GM18520 (cell line): ENCODE measurements at regions not wholly inside any gene's neighbourhood (a gene's known extent, or its start where the extent isn't known, plus 50 kb on each side); places are given as distances from the start of the nearest gene placed in this dataset.

Source experiments
- ATAC-seq: cut with Tn5 transposase; IDR thresholded peaks from one replicate; pipeline ENCODE4 v1.9.1; 2021; ENCODE audit not compliant: unreplicated experiment

DNA sequence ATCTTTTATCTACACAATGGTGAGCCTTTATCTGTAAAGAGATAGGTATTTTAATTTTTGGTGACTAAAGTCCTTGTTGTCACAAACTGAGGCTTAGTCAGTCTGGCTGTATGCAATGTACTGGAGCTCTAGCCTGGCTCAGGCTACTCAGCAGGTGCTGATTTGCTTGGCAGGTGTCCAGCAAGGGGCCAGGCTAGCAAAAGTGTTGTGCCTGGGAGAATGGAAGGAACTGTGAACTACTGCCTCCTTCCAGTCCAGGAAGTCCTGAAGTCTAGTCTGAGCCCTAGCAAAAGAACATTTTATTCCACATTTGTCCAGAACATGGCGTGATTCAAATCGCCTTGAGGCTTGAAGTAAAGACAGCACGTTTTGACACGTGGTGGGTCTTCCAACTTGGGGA, 260.5 kb downstream of the CCDC85A start:
- no peak for ATAC-seq

DNA sequence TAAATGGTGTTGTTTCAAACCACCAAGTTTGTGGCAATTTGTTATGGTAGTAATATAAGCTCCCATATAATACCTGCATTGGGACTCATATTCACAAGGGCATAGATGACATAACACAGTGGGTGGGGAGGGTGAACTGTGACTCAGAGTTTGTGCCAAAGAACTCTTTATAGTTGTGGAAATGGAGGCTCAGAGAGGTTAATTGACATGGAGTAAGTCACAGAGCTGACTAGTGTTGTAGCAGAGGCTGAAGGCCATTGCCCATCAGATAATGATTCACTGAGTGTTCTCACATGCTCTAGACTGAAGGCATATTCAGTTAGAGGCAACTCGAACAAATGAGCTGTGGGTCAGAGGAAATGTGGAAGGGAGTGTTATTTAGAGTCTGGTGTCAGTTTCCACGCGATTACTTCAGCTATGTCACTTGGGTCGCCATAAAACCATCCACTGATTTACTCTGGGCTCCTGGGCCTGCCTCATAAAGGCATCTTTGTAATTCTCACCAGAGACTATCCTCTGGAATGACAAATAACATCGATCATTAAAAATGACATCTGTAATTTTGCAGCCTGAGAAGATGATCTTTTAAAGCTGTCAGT, 264.7 kb downstream of the CCDC85A start:
- ATAC-seq = no peak

DNA sequence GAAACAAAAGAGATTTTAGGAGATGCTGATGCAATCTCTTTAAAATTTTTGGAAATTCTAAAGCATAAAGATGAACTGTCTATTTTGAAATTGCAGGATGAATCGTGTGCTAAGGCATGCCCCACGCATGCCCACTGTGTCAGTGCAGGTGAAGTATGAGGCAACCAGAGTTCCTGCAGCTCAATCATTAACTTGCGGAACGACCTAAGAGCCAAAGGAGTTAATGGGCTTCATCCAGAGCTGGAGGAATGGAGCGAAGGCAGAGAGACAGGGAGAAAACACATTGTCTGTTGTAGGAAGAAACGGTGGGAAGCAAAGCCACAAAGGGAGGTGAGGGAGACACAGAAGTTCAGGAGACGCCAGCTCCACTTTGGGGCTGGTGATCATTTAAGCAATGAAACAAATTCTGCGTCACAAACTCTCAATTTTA, 265.2 kb downstream of the CCDC85A start:
- ATAC-seq = no peak

DNA sequence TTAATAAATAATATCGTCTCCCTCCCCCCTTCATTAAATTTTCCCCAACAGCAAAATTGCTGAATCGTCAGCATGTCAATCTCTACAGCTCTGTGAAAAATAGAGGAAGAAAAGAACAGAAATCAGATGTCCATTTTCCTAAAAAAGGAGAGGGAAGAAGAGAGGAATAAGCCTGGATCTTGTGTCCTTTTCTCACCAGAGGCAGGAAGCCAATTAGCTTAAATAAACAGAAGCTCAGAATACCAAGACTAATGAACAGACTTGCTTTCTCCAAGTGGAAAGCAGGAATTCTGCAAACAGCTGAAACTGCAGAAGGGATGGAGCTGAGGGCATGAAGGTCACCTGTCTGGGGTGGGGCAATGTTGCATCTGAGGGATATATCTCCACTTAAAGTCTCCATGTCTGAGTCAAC, 265.7 kb downstream of the CCDC85A start:
- no peak for ATAC-seq

DNA sequence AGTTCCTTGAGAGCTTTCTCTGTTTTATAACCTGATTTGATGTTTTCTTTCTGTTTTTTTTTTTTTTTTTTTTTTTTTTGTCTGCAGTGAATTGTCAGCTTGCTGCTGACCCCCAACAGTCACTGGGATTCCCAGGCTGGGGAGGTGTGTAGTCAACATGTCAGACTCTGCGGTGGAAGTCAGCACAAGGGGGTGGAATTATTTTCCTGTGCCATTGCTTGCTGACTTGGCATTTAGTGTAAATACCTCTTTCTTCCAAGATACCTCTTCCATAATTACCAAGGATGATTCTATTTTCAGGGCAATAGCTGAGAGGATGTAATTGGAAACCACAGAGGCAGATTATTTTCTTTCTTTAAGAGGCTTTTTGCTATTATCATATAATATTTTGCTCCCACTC, 266.3 kb downstream of the CCDC85A start:
- no peak for ATAC-seq

DNA sequence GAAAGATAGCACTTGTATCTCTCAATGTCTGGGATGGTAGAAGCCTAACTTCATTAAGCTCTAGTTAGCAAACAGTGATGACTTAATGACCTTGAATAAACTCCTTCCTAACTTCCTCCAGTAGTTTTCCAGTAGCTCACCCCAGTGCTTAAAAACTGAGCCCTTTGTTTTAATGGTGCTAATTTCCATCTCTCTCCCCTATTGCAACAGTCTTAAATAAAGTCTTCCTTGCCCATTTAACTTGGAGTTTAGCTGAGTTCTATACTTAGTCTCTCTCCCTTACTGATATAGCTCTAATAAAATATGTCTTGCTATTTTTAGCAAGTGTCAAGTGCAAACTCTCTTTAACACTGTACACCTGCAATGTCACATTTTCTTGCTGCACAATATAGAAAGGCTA, 267.0 kb downstream of the CCDC85A start:
- ATAC-seq = no peak

DNA sequence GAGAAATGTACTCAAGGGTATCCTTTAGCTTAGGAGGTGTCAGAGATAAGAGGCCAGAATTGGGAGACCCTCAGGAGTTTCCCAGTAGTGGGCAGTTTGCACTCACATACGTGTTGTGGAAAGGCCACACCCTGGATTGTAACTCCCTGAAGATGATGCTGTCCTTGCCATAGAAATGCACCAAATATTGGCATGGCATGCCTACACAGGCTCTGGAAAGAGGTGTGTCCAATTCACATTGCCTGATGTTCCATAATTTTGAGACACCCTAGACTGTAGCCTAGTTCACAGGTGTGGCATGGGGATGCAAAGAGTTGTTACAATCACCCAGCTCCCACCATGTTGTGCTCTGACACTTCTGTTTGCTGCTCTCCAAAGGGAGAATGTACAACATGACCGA, 271.9 kb downstream of the CCDC85A start:
- no peak for ATAC-seq

DNA sequence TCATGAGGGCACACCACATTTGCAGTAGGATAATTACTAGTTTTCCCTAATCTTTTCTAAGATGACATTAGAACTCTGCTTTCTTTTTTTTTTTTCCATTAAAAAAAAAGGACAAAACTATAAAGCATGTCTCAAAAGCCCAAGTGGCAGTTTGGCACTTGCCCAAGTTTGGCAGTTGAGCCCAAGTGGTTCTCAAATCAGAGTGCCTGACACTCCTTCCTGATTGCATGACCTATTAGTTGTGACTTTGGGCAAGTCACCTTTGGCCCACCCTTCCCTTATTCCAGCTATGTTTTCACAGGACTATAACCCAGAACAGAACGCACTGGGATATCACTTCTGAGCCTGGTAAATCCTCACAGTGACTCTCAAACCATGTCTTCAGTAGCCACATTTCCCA, 273.0 kb downstream of the CCDC85A start:
- no peak for ATAC-seq

DNA sequence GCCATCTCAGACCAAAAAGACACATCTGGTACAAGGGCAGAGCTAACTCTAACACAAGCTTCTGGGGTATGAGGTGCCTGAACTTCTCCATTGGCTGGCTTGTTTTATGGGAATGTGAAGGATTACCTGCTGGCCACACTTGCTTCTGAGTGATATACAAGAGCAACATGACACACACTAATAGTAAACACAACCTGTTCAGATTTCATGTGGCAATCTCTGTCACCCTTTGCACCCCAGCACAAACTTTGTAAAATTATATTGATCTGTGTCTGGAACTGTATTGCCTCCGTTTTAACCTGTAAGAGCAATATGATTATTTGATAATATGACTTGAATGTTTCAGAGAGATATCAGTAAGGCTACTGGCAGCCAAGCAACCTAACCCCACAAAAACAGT, 276.7 kb downstream of the CCDC85A start:
- no peak for ATAC-seq

DNA sequence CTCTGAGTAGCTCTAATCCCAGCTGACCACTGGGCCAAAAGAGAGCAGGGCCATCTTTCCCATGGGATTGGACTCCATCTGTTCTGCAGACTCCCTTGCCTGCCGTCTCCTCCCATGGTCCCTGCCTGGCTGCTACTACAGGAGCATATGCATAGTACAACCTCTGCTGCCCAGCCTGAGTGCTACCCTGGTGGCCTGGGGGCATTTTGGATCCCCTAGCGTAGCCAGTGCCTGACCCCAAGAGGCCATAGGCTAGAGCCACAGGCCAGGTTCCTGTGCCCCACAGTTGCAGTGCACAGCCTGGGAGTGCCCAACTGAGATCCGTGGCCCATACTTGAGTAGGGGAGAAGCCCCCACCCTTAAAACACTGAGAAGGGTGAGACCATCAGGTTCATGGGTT, 280.3 kb downstream of the CCDC85A start:
- no peak for ATAC-seq

DNA sequence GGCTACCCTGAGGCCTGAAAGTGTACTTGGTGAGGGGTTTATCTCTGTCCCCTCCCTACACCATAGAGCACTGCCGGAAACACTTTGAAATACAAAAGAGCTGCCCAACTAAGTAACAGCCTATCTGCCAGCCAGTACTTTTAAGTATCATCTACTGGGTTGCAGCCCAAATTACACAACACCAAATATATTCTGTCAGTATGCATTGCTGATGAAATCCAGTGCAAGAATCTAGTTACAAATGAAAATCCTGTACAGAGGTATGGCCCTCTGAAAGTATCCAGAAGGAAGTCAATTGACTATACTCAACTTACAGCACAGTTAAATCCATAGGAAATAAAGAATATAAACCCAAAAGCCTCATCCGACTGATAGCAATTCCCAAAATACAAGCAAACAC, 280.8 kb downstream of the CCDC85A start:
- ATAC-seq = no peak

DNA sequence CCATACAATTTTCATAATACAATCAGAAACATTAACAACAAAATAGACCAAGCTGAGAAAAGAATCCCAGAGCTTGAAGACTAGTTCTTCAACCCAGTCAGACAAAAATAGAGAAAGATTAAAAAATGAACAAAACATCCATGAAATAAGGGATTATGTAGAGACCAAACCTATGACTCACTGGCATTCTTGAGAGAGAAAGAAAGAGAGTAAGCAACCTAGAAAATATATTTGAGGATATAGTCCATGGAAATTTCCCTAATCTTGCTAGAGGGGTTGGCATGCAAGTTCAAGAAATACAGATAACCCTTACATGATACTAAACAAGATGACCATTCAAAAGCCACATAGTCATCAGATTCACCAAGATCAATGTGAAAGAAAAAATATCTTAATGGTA, 281.7 kb downstream of the CCDC85A start:
- no peak for ATAC-seq

DNA sequence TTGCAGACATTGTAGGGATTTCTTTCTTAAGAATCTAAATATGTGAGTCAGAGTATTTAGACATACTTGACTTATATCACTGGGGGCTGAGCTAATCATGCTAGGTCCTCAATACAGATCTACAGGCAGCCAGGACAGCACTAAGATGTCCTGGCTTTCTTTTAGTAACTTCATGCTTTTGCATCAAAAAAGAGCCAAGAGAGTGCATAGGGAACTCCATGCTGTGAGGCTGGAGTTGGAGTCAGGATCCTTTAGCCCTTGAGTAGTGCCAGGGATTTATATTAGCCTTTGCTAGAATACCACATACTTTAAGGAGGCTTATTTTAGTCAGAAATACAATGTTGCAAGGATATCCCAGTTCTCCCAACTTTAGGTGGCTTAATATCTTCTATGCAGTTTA, 289.7 kb downstream of the CCDC85A start:
- no peak for ATAC-seq

DNA sequence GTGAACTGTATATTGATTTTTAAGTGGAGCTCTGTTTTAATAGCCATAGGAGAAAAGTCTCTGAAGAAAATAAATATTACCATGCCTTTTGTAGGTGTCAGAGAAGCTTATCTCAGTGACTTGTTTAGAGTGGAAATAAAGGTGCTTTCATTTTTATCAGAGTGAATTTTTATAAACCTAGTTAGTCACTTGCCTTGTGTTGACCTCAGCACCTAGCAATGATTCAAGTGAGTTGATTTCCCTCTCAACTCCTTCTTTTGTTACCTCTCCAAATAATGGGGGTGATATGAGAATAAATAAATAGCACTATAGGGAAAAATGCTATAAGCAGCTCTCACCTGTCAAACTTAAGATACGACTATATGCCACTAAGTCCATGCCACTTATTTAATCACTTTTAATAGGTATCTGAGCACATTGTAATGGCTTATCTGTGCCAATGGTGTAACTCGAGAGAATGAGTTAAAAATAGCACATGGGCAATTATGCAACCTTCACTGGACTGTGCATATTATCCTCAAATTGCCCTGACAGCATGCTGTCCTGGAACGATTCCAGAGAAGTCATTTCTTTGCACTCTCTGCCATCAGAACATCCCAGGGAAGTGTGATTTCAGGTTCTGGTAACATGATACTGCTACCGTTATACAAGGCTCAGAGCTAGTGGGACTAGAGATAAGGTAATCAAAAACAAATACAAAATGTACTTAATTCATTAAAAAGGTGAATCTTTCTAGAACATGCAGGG, 290.8 kb downstream of the CCDC85A start:
- no peak for ATAC-seq

DNA sequence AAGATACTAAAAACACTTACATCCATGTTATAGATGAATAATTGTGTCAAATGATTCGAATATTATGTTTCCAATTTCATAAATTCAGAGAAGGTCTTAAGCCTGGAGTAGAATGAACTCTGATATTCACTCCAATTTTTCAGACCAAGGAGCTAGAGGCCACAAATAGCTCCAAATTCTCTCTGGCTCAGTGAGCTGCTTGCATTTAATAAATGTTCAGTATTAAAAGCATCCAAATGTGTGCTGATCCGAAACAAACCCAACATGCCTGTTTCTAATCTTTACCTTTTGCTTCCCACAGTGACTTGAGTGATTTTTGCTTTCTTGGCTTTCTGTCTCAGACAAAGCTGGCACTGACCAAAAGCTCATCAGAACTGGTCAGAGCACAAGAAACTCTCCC, 291.4 kb downstream of the CCDC85A start:
- ATAC-seq = no peak

DNA sequence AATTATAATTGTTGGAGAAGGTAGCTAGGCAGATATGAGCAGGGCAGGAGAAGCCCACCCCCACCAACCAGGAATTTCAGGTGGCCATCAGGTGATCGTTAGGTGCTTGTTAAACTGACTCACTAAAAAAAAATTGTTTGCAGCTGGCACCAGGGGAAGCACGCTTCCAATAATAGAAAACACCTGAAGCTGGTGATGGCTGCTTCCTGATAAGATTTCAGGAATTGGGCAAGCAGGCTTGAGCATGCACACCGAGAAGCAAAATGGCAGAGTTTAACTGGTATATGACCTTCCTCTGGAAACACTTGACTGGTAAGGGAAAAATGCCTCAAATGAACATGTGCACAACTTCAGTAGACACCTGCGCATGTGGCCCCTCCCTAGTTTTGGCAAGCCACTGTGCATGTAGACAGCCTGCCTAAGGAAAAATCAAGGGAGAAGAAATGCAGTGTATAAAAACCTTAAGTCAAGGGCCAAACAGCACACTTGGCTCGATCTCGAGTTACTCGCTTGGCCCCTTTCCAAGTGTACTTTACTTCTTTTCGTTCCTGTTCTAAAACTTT, 292.8 kb downstream of the CCDC85A start:
- no peak for ATAC-seq

DNA sequence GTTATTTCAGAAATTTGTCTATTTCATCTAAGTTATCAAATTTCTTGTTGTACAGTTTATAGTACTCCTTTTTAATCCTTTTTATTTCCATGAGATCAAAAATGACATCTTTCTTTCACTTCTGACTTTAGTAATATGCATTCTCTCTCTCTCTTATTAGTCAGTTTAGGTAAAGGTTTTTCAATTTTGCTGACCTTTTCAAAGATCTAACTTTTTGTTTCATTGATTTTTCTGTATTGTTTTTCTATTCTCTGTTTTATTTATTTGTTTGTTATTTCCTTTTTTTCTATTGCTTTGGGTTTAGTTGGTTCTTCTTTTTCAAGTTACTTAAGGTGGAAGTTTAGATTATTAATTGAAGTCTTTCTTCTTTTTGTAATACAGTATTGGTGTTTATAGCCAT, 294.2 kb downstream of the CCDC85A start:
- ATAC-seq = no peak

DNA sequence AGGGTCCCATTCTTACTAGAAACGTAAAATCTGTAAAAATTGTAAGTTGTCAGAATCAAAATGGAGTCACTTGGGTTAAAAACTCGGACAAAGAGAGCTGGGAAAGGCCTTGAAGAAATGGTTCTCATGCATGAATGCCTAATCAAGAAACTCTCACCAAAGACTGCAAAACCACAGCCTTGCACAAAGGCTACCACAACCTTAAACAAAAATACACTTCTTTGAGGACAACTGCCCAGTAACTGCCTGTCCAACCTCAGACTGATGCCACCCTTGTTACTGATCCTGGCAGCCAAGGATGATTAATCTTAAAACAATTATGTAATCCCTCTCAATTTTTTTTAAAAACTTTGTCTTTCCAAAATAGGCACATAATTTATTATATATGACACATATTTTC, 299.3 kb downstream of the CCDC85A start:
- no peak for ATAC-seq

DNA sequence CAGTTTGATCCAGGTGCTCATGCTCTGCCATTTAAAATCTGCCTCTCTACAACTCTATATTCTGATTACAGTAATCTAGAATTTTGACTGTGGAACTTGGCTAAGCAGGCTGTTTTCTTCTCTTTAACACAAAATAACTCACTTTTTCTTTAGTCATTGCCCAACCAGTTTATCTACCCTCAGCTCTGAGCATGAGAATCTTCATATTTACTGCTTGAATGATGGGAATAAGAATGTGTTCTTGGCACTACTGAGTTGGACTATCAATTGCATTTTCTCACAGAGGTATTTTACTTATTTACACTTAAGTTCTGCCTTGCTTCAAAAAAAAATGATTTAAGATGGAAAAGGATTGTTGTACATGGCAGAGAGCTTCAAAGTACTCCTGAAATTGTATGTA, 301.1 kb downstream of the CCDC85A start:
- ATAC-seq = no peak

DNA sequence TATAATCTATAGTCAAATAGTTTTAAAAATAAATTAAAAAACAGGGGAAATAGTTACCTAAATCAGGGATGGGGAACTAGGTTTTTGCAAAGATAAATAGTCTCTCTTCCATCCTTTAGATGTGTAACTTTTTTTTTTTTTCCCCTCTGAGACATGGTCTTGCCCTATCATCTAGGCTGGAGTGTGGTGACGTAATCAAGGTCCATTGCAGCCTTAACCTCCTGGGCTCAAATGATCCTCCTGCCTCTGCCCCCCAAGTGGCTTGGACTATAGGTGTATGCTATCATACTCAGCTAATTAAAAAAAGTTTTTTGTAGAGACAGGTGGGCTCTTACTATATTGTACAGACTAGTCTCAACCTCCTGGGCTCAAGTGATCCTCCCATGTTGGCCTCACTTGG, 316.5 kb downstream of the CCDC85A start:
- no peak for ATAC-seq

DNA sequence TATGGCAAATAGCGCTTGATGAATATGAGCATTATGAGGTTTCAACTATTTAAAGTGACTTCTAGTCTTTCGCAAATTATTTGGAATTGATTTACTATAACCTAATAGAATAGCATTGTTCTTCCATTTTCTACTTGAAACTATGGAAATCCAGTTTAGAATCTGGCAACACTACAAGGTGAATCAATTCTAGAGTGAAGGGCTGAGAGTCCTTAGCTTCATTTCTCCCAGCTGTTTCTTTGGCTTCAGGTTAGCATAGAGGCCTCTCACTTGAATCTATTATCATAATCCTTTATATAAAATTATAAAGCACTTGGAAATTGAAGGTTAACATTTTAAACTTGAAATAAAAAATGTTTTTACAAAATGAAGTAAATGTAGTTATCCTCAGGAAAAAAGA, 318.8 kb downstream of the CCDC85A start:
- ATAC-seq = no peak

DNA sequence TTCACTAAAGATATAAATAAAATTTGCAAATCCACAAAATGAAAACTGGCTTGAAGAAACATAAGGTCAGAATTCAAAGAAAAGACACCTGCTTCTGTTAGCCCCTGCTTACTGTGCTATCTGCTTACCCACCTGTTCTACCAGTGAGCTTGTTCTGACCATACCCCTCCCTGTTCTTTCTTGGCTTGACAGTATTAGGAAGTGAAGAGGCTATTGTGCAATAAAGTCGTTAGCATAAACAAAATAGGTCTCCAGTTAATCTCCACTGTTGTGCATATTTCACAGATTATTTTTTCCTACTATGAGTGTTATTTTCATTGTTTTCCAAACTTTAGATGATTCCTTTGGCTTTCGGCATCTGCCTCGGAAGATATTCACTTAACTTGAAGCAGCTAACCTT, 322.1 kb downstream of the CCDC85A start:
- ATAC-seq = no peak

DNA sequence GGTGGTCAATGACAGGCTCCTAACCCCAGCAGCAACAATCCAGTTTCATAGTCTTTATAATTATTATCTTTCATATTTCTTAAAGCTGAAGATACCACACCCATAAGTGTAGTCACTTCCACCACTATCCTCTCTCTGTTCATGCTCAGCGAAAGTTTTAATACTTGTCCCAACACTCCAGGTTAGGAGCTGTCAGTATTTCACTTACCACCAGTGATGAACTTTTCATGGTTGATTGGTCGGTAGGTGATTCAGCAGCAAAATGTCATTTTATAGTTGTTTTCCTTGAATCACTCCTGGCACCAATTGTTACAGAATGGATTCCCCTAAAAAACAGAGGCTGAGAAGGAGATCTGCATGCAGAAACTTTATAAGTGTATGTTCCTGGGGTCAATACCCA, 324.9 kb downstream of the CCDC85A start:
- no peak for ATAC-seq
